ENCODE measurements at regions not wholly inside any gene's neighbourhood (a gene's known extent, or its start where the extent isn't known, plus 50 kb on each side); places are given as distances from the start of the nearest gene placed in this dataset.

DNA sequence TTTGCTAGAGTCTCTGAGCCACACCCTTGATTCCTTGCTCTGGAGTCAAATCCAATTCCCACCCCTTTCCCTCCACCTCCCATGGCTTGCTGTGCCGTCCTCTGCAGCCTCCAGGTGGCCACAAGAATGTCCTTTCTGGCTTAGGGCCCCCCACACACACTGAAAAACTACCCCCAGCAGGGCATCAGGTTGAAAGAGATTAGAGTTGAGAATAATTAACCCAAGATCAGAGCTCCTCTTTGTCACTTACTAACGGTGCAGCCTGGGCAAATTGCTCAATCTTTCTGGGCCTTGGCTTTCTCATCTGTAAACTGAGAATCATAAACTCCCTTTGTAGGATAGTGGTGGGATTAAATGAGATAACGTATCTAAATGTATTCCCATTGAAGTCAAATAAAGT, 78.5 kb downstream of the MRPL46 start:
- TF ChIP-seq, protein P1, sequence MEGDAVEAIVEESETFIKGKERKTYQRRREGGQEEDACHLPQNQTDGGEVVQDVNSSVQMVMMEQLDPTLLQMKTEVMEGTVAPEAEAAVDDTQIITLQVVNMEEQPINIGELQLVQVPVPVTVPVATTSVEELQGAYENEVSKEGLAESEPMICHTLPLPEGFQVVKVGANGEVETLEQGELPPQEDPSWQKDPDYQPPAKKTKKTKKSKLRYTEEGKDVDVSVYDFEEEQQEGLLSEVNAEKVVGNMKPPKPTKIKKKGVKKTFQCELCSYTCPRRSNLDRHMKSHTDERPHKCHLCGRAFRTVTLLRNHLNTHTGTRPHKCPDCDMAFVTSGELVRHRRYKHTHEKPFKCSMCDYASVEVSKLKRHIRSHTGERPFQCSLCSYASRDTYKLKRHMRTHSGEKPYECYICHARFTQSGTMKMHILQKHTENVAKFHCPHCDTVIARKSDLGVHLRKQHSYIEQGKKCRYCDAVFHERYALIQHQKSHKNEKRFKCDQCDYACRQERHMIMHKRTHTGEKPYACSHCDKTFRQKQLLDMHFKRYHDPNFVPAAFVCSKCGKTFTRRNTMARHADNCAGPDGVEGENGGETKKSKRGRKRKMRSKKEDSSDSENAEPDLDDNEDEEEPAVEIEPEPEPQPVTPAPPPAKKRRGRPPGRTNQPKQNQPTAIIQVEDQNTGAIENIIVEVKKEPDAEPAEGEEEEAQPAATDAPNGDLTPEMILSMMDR (conservative IDR thresholded peaks at IDR 0.05 in 1 of 2, IDR thresholded peaks at IDR 0.05 in 1 of 2; ENCODE audit: extremely low read depth in 1 of 2, insufficient read depth in 1 of 2, low read depth in 1 of 2, low read length in 2 of 2), result no peak
- no peak for TF ChIP-seq EZH2 (IDR thresholded peaks at IDR 0.05; ENCODE audit: borderline replicate concordance, low read length)
